GM12891 (cell line): ENCODE measurements at regions not wholly inside any gene's neighbourhood (a gene's known extent, or its start where the extent isn't known, plus 50 kb on each side); places are given as distances from the start of the nearest gene placed in this dataset.
"Not testable (repeated sequence)": the region's sequence is repeated elsewhere in the genome, so short reads cannot be mapped to it uniquely, and the experiment has no call there.

Experiments
- POLR2A ChIP-seq: IDR thresholded peaks from 2 replicates; pipeline ENCODE4 v1.6.1; 2011; ENCODE audit warnings: low read depth, low read length, control low read depth
- POLR2AphosphoS5 ChIP-seq: IDR thresholded peaks from 2 replicates; pipeline ENCODE4 v1.6.1; 2011; ENCODE audit warnings: low read depth, low read length, control low read depth

GRCh38 chr6:11457422-11457821, 80.1 kb upstream of the TMEM170B start:
- not testable (repeated sequence) for TF ChIP-seq POLR2A, POLR2AphosphoS5
